GM19468 (cell line): ENCODE measurements at regions not wholly inside any gene's neighbourhood (a gene's known extent, or its start where the extent isn't known, plus 50 kb on each side); places are given as distances from the start of the nearest gene placed in this dataset.
"Not testable (repeated sequence)": the region's sequence is repeated elsewhere in the genome, so short reads cannot be mapped to it uniquely, and the experiment has no call there.

Experiments used
- ATAC-seq: cut with Tn5 transposase; IDR thresholded peaks from one replicate; pipeline ENCODE4 v1.9.1; 2021; ENCODE audit warnings: mild to moderate bottlenecking, moderate library complexity, moderate number of reproducible peaks; ENCODE audit not compliant: unreplicated experiment; ENCODE audit errors: extremely low read depth

DNA sequence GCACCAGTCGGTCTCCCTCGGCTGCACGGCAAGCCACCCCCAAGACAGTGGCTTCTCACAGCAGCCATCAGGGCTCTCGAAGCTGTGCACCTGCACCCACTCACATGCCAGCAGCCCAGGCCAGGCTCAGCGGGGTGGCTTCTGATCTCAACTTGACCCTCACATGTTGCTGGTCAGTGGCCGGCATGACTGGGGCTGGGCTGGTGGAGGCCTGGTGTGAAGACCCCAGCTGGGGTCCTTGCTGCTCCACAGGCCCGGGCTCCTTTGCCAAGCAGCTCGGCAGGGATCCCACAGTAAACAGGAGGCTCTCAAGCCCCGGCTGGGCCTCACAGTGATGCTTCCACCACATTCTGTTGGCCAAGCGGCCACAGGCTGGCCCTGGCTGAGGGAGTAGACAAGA is 128.2 kb downstream of the BRD1 start:
- no peak for ATAC-seq

DNA sequence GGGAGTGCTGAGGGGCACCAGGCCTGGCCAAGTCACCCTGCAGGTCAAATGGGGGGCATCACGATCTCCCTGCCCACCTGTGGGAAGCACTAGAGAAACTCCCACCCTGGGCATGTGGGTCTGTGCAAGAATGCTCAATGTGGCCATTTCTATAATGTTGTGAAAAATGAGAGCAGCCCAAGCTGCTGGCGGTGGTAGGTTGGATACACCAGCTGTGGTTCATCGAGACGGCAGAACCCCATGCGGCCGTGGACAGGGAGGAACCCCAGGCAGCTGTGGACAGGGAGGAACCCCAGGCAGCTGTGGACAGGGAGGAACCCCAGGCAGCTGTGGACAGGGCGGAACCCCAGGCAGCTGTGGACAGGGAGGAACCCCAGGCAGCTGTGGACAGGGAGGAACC is 129.1 kb downstream of the BRD1 start:
- ATAC-seq: not testable (repeated sequence)

DNA sequence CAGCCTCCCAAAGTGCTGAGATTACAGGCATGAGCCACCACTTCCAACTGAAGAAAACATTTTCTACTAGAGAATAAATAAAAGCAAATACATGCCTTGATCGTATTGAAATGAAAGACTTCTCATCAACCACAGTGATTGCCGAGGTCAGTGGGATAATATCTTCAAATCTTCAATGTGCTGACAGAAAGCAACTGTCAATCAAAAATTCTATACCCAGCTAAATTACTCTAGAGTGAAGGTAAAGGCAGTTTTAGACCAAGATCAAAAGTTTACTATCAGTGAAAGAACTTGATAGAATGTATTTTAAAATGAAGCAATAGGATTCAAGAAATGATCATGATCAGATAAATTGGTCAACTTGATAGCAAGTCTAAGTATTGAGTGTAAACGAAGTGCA is 130.6 kb downstream of the BRD1 start:
- ATAC-seq: no peak

DNA sequence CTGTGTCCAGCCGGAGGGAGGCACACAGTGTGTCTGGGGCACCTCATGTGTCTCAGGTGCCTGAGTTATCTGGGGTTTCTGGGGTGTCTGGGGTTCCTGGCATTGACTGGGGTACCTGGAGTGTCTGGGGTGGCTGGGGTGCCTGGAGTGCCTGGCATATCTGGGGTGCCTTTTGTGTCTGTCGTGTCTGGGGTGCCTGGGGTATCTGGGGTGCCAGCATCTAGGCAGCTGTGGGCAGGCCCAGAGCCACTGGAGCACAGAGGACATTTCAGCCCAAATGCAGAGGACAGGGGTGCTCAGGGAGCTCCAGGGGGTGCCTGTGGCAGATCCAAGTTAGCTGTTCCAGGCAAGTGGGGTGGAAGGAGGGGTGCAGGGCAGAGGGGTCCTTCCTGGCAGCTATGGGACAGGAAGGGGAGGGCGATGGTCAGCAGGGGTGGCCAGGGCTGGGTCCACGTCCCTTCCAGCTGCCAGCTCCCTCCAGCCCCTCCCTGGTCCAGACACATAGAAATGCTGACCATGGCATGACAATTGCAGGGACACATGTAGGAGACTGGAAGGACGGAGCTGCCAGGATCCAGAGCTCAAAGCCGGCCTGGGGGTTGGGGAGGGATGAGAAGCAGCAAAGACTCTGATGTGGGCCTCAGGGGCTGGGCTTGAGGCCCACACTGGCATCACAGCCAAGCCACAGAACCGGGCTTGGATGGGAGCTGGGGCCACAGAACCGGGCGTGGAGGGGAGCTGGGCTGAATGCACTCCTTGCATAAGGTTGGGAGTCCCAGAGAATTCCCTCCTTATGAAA is 133.0 kb downstream of the BRD1 start:
- no peak for ATAC-seq

DNA sequence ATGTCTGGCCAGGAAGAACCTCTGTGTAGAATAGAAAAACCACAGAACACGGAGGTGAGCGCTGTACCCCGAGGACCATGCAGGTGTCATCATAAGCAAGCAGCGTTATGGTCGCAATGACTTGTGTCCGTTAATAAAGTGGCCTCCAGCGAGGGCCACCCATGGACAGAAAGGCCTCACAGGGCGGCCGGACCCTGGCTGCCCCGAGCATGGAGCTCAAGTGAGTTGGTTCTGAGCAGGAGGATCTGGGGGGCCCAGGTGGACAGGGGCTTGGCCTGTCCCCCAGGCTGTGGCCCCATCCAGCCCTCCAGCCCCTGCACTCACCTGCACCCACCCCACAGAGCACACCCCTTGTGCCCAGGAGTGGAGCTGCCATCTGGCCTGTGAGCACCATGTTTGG is 133.8 kb downstream of the BRD1 start:
- ATAC-seq: no peak

DNA sequence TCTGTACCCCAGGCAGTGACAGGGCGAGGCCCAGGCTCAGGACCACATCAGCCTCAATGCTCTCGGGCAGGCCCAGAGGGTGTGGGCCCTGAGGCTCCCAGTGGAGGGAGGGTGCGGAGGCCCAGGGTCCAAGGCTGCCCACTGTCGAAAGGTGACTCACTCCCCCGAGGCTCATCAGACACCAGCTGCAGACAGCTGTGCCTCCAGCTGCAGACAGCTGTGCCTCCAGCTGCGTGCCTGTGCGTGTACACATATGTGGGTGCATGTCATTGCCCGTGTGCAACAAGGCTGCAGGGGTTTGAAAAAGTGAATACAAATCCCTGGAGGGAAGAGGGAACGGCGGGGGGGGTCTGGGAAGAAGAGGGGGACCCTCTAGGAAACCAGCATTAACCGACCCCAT is 134.3 kb downstream of the BRD1 start:
- no peak for ATAC-seq

DNA sequence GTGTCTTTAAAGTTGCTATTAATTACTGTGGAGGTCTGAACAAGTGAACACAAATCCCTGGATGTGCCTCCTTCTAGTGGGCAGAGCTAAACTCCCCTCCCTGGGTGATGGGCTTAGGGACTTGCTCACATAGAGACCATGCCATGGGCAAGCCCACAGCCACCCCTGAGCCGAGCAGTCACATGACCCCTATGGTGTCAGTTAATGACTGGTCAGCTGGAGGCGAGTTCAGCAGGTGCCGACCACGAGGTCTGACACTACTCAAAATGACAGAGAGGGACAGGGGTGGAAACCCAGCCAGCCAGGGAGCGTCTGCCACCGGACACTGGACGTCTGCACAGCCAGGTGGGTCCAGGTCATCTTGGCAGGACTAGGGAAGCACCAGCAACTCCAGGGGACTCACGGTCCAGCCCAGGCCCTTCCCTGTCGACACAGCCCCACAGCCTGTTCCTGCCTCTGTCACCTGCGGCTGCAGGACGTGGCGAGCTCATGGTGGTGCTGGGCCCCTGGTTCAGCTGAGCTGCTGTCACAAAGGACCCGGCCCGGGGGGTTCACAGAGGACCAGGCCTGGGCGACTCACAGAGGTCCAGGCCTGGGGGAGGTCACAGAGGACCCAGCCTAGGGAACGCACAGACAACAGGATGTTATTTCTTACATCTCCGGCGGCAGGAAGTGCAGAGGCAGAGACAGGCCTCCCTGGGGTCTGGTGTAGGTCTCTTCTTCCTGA is 135.0 kb downstream of the BRD1 start:
- ATAC-seq: no peak

DNA sequence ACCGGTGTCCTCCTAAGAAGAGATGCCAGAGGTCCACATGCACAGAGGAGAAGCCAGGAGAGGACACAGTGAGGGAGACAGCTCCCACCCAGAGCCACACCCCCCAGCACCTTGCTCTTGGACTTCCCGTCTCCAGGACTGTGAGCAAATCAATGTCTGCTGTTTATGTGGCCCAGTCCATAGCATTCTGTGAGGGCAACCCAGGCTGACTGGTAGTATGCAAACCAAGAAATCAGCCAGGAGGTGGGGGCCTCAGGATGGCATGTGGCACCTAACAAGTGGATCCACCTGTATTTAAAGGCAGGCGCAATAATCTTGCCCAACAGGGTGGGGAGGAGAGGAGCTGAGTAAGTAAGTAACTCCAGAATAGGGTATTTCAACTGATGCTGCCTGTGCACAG is 136.4 kb downstream of the BRD1 start:
- no peak for ATAC-seq

DNA sequence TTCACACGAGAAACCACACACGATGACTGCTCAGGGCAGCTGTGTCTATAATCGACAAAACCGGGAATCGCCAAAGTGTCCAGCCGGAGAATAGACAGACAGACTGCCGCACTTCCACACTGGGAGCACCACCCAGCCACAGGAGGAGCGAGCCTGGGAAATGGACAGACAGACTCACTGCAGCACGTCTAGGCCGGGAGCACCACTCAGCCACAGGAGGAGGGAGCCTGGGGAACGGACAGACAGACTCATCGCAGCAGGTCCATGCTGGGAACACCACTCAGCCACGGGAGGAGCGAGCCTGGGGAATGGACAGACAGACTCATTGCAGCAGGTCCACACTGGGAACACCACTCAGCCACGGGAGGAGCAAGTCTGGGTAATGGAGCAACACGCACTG is 137.2 kb downstream of the BRD1 start:
- ATAC-seq: no peak

DNA sequence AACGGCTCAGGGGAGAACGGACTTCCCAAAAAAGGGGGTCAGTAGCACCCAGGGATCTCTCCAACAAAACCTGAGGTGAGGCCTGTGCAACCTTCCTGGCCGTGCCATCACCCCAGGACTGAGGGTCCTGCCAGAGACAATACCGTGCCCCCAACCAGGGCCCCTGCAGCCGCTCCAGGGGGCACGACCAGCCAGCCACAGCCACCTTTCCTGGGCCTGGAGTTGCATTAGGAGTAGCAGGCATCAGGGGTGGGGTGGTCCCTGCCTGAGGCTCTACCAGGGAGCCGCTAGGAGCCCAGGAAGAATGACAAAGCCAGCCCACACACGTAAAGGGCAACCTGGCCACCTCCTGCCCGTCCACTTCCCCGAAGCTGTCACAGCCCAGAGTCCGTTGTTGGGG is 137.8 kb downstream of the BRD1 start:
- ATAC-seq: no peak

DNA sequence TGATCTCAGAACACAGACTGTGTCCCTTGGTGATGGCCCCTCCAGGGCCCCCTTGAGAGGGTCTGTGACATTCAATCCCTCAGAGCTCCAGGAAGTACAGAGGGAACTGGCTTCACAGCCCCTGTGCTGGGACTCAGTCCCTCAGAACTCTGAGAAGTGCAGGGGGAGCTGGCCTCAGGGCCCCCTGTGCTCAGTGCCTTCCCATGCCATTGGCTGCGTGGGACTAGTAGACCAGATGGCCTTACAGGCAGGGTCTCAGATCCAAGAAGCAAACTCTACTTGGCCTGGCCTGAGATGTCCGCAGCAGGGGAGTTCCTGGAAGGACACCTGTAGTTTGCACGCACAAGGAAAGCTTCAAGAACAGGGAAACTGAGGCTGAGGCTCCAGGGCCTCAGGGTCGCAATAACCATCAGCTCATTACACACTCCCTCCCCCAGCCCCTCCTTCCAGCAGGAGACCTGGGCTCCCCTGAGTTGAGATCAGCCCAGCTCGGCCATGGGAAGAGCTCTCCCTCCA is 138.4 kb downstream of the BRD1 start:
- ATAC-seq: no peak

DNA sequence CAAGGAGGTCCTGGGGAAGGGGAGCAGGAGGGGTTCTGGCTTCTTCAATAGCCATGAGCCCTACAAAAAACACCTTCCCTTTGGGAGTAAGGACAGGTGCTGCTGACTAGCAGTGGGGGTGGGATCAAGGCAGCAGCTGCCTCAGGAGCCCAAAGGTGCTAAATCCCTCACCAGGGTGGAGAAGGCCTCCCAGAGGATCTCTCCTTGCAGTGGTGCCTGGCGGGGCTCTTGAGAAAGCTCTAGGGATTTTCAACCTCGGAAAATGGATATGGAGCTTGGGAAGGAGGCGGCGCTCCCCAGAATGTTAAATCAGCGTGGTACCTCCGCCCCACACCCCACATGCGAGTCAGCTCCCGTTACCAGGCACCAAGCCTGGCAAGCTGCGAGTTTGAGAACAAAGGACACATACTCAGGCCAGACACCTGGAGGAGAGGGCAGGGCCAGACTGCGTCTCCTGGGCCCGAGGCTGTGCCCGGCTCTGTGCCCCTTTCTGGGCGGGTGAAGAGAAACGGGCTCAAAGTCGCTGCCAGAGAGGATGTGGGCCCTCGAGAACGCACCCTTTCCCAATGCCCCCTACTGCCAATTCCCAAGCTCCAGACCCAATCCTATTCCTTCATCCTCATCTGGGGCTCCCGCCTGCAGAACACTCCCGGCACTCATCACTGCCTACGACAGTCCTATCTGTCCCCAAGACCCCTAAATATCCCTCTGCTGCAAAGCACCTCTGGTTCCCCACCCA is 139.0 kb downstream of the BRD1 start:
- no peak for ATAC-seq

DNA sequence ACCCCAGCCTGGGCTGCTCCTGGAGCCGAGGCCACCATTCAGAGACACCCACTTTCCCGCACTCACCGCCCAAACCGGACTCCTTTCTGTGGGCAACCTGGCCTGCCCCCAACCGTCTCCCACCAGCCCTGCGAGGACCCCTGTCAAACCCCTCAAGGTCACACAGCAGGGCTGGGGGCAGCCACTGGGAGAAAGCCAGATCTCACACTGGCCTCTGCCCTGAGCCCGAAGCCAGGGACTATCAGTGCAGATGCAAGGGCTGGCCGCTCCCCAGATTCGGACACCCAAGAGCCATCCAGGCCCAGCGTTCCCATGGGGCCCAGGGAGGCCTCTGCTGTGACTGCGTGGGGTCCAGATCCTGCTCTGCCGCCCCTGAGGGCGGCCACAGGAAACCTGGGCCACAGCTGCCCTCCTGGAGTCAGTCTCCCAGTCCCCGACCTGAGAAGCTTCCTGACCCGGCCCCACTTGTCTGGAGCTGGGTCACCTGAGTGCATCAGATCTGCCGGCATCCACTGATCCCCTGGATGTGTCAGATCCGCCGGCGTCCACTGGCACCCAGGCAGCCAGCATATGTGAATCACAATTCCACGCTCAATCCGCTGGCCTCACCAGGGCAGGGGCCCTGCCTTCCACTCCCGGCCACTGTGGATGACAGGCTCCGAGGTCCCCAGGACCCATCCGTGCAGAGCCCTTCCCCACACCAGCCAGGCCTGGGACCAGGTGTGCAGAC is 139.7 kb downstream of the BRD1 start:
- no peak for ATAC-seq

DNA sequence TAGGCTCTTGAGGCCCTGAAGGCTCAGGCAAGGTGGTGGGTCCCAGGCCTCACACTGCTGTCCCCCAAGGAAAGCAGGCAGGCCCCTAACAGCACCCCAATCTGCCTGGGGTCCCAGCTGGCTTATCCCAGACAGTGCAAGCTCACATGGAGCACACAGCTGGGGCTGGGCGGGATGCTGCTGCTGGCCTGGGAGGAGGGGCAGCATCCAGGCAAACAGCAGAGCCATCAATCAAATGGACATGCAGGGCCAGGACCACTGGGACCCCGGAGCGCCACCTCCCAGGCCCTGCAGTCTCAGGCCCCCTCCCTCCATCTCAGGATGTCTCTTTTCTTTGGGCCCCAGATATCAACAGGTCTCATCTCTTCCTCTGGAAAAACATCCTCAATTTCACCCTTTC is 140.3 kb downstream of the BRD1 start:
- no peak for ATAC-seq

DNA sequence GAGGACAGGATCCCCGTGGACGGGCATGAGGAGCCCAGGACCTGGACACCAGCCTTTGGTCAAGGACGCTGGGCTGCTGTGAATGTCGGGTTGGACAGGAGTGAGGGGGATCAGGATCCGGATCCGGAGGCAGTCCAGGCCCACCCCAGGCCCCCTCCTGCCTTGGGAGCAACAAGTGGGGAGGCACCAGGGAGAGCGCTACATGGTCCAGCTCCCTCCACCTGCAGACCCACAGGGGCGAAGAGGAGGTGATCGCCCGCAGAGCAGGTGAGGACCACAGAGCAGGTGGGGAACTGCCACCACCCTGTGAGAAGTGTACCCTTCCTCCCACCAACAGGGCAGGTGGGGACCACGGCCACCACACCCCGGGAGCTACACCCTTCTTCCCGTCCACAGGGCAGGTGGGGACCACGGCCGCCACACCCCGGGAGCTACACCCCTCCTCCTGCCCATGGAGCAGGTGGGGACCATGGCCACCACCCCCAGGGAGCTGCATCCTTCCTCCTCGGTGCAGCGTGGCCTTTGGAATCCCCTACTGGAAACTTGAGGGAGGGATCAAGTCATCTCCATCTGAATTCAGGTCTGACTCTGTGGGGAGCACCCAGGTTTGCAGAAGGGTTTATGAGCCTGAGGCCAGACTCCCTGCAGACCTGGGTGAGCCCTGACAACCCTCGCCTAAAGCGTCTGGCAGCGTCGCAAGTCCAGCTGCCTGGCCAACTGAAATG is 141.0 kb downstream of the BRD1 start:
- no peak for ATAC-seq

DNA sequence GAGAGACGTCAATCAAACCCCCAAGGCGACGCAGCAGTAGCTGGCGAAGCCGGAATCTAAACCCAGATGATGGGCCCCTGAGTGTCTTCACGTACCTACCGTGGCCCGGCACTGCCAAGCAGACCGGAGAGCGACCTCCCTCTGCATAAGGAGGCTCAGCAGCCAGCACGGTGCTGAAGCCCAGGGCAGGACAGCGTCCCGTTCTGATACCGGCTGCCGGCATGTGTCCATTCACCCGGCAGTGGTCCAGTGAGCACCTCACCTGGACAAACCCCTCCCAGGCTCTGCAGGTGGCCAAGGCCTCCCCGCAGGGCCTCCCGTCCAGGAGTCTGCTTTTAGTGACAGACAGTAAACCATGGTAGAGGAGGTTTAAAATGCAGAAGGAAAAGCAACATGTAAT is 142.0 kb downstream of the BRD1 start:
- no peak for ATAC-seq

DNA sequence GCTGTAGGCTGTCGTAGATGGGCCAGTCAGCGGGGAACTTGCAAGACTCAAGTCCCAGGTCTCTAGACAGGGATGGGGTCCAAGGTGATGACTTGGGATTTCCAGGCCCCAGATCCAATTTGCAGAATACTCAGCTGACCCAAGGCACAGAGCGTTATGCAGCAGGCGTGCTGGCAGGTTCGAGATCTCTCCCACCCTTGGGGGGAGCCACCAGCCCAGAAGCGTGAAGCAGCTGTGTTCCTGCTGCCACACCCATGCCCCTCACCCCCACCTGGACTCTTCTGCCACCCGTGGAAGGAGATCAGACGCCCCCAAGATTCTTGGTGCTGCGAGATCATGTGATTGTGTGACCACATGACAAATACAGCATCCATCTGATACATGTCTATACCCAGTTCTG is 142.6 kb downstream of the BRD1 start:
- ATAC-seq: no peak

DNA sequence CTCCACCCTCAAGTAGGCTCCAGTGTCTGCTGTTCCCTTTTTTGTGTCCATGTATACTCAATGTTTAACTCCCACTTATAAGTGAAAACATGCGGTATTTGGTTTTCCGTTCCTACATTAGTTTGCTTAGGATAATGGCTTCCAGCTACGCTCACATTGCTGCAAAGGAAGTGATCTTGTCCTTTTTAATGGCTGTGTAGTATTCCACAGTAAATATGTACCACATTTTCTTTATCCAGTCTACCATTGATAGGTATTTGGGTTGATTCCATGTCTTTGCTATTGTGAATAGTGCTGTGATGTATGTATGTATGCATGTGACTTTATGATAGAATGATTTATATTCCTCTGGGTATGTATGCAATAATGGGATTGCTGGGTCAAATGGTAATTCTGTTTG is 144.6 kb downstream of the BRD1 start:
- no peak for ATAC-seq

DNA sequence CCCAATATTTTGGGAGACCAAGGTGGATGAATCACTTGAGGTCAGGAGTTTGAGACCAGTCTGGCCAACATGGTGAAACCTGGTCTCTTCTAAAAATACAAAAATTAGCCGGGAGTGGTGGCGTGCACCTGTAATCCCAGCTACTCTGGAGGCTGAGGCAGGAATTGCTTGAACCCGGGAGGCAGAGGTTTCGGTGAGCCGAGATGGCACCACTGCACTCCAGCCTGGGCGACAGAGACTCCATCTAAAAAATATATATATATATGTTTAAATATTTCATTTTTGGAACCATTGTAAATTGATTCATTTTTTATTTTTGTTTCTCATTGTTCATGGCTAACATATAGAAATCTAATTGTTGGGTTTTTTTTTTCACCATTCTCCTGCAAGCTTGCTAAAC is 146.9 kb downstream of the BRD1 start:
- ATAC-seq: not testable (repeated sequence)

DNA sequence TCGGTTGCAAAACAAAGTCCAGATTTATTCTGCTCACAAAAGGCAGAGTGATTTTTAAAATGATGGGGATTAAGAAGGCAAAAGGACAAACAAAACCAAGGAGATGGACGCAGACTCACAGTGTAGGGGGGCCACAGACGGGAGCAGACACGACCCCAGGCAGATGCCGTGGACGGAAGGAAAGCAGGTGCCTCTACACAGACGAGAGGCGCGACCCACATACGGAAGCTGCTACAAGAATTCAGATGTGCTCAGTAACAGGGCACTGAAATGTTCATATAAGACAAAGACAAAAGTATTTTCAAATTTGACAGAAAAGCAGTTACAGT is 148.9 kb downstream of the BRD1 start:
- no peak for ATAC-seq
